ENCODE measurements at regions not wholly inside any gene's neighbourhood (a gene's known extent, or its start where the extent isn't known, plus 50 kb on each side); places are given as distances from the start of the nearest gene placed in this dataset.

- Mint-ChIP-seq H3K27ac (no peak overlapping the region), H3K27me3 (peaks cover 85% of the 10 kb centered on the region), H3K4me1 (ENCODE audit: low read depth) (peaks cover 5% of the 10 kb centered on the region), H3K36me3 (ENCODE audit: insufficient read depth) (no peaks in the 10 kb centered on the region), H3K9me3 (ENCODE audit: low read depth) (peaks cover 7% of the 10 kb centered on the region), H3K4me3 (ENCODE audit: low read depth) (no peak overlapping the region)
- TF ChIP-seq, protein P1, sequence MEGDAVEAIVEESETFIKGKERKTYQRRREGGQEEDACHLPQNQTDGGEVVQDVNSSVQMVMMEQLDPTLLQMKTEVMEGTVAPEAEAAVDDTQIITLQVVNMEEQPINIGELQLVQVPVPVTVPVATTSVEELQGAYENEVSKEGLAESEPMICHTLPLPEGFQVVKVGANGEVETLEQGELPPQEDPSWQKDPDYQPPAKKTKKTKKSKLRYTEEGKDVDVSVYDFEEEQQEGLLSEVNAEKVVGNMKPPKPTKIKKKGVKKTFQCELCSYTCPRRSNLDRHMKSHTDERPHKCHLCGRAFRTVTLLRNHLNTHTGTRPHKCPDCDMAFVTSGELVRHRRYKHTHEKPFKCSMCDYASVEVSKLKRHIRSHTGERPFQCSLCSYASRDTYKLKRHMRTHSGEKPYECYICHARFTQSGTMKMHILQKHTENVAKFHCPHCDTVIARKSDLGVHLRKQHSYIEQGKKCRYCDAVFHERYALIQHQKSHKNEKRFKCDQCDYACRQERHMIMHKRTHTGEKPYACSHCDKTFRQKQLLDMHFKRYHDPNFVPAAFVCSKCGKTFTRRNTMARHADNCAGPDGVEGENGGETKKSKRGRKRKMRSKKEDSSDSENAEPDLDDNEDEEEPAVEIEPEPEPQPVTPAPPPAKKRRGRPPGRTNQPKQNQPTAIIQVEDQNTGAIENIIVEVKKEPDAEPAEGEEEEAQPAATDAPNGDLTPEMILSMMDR (IDR thresholded peaks at IDR 0.05; ENCODE audit: unreplicated experiment) = no peak
- DNase-seq (ENCODE audit: low spot score, unreplicated experiment) = no peak
Observed at GRCh38 chr1:239995281-239995680, 96.4 kb upstream of the FMN2 start.

DNA sequence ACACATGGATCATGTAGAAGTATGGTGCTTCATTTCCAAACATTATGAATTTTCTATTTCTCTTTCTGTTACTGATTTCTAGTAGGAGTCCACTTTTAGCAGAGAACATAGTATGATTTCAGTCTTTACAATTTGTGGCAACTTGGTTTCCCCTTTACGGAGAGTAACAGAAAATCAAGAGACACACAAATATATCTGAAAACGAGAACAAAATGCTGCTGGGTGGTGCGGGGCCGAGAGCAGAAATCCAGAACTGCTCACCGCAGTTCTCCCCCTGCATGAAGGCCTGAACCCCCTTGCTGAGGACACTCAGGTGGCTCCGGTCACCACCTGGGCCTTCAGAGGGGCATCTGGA lies 94.5 kb upstream of the FMN2 start:
- H3K4me3 Mint-ChIP-seq (ENCODE audit: low read depth) = peak overlapping the region; percentile 56
- H3K36me3 Mint-ChIP-seq (ENCODE audit: insufficient read depth) = no peaks in the 10 kb centered on the region
- TF ChIP-seq, protein P1 (IDR thresholded peaks at IDR 0.05; ENCODE audit: unreplicated experiment) = no peak
- peaks cover 5% of the 10 kb centered on the region for H3K4me1 Mint-ChIP-seq (ENCODE audit: low read depth)
- DNase-seq (ENCODE audit: low spot score, unreplicated experiment) = no peak
- H3K9me3 Mint-ChIP-seq (ENCODE audit: low read depth) = peaks cover 7% of the 10 kb centered on the region
- peak overlapping the region; percentile 49 for H3K27ac Mint-ChIP-seq
- peaks cover 87% of the 10 kb centered on the region for H3K27me3 Mint-ChIP-seq

- peak; percentile 47 for DNase-seq (ENCODE audit: low spot score, unreplicated experiment)
- H3K27me3 Mint-ChIP-seq = peaks cover 88% of the 10 kb centered on the region
- H3K4me1 Mint-ChIP-seq (ENCODE audit: low read depth) = peaks cover 5% of the 10 kb centered on the region
- no peaks in the 10 kb centered on the region for H3K36me3 Mint-ChIP-seq (ENCODE audit: insufficient read depth)
- peak overlapping the region; percentile 56 for H3K4me3 Mint-ChIP-seq (ENCODE audit: low read depth)
- TF ChIP-seq, protein P1 (IDR thresholded peaks at IDR 0.05; ENCODE audit: unreplicated experiment) = peak; percentile 59
- H3K27ac Mint-ChIP-seq = no peak overlapping the region
- peaks cover 7% of the 10 kb centered on the region for H3K9me3 Mint-ChIP-seq (ENCODE audit: low read depth)
Observed at GRCh38 chr1:239997515-239998311, 94.0 kb upstream of the FMN2 start.

GRCh38 chr1:239998312-239998649 lies 93.4 kb upstream of the FMN2 start:
- Mint-ChIP-seq H3K27ac (no peak overlapping the region), H3K27me3 (peaks cover 88% of the 10 kb centered on the region), H3K36me3 (ENCODE audit: insufficient read depth) (no peaks in the 10 kb centered on the region), H3K4me1 (ENCODE audit: low read depth) (peaks cover 5% of the 10 kb centered on the region), H3K4me3 (ENCODE audit: low read depth) (peak overlapping the region; percentile 64), H3K9me3 (ENCODE audit: low read depth) (peaks cover 7% of the 10 kb centered on the region)
- no peak for DNase-seq (ENCODE audit: low spot score, unreplicated experiment)
- TF ChIP-seq, protein P1 (IDR thresholded peaks at IDR 0.05; ENCODE audit: unreplicated experiment) = no peak

GRCh38 chr1:239999170-239999569 lies 92.5 kb upstream of the FMN2 start:
- Mint-ChIP-seq H3K36me3 (ENCODE audit: insufficient read depth) (no peaks in the 10 kb centered on the region), H3K27me3 (peaks cover 87% of the 10 kb centered on the region), H3K4me1 (ENCODE audit: low read depth) (peaks cover 5% of the 10 kb centered on the region), H3K4me3 (ENCODE audit: low read depth) (no peak overlapping the region), H3K9me3 (ENCODE audit: low read depth) (peaks cover 5% of the 10 kb centered on the region), H3K27ac (no peak overlapping the region)
- DNase-seq (ENCODE audit: low spot score, unreplicated experiment) = no peak
- TF ChIP-seq, protein P1 (IDR thresholded peaks at IDR 0.05; ENCODE audit: unreplicated experiment) = no peak
